BJ (cell line): ENCODE measurements at regions not wholly inside any gene's neighbourhood (a gene's known extent, or its start where the extent isn't known, plus 50 kb on each side); places are given as distances from the start of the nearest gene placed in this dataset.

Source experiments
- CTCF ChIA-PET: fragments of 350-600 bp; formaldehyde crosslinking; extraction: SDS; loops from one replicate; lab custom pipeline; 2021; ENCODE audit warnings: antibody characterized with exemption, inconsistent platforms; lab: Yijun Ruan, JAX
- POLR2A ChIA-PET: fragments of 300-600 bp; sonication (Branson Sonifier 250); formaldehyde crosslinking; extraction: SDS; loops from one replicate; lab custom pipeline; 2021; ENCODE audit warnings: antibody characterized with exemption; lab: Charles Lee
- DNase-seq: peaks from one replicate; pipeline ENCODE4 v3.0.0-alpha.2; 2011; ENCODE audit warnings: low read depth
- H3K27me3 ChIP-seq: 2 replicates; pipeline ENCODE4 v1.6.0; 2011; ENCODE audit warnings: low read length; ENCODE audit not compliant: control insufficient read depth, insufficient read depth
- H3K36me3 ChIP-seq: 2 replicates; pipeline ENCODE4 v1.5.1; 2011; ENCODE audit warnings: low read length; ENCODE audit not compliant: control insufficient read depth, insufficient read depth
- H3K4me3 ChIP-seq: 2 replicates; pipeline ENCODE4 v1.5.1; 2011; ENCODE audit warnings: low read depth, mild to moderate bottlenecking, control low read depth, low read length
- TF ChIP-seq, protein P1 (sequence below): IDR thresholded peaks from 2 replicates; pipeline ENCODE4 v1.5.1; 2011; ENCODE audit warnings: low read depth, mild to moderate bottlenecking, control low read depth, inconsistent platforms, low read length, moderate library complexity; ENCODE audit not compliant: insufficient read depth

DNA sequence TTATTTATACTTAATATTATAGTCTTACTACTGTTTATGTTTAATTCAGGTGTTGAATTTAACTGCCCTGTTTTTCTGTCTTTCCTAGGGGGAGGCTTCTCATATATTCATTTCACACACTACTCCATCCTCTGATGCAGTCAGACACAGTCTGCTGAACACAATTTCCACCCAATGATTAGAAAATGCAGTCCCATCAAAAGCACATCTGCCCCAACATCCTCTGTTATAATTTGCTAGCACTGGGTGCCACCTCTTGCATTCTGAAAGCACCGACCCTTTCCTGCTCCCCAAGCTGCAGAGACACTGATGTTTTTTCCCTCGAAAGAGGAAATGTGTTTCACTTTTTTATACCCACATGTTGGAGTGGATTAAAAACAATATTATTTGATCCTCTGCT lies 474.7 kb downstream of the PID1 start:
- Histone ChIP-seq H3K27me3 (no peaks in the 10 kb centered on the region), H3K4me3 (no peak overlapping the region), H3K36me3 (no peaks in the 10 kb centered on the region)
- ChIA-PET POLR2A (no interaction called here), CTCF (no interaction called here)
- DNase-seq: no peak
- TF ChIP-seq, protein P1, sequence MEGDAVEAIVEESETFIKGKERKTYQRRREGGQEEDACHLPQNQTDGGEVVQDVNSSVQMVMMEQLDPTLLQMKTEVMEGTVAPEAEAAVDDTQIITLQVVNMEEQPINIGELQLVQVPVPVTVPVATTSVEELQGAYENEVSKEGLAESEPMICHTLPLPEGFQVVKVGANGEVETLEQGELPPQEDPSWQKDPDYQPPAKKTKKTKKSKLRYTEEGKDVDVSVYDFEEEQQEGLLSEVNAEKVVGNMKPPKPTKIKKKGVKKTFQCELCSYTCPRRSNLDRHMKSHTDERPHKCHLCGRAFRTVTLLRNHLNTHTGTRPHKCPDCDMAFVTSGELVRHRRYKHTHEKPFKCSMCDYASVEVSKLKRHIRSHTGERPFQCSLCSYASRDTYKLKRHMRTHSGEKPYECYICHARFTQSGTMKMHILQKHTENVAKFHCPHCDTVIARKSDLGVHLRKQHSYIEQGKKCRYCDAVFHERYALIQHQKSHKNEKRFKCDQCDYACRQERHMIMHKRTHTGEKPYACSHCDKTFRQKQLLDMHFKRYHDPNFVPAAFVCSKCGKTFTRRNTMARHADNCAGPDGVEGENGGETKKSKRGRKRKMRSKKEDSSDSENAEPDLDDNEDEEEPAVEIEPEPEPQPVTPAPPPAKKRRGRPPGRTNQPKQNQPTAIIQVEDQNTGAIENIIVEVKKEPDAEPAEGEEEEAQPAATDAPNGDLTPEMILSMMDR: no peak

DNA sequence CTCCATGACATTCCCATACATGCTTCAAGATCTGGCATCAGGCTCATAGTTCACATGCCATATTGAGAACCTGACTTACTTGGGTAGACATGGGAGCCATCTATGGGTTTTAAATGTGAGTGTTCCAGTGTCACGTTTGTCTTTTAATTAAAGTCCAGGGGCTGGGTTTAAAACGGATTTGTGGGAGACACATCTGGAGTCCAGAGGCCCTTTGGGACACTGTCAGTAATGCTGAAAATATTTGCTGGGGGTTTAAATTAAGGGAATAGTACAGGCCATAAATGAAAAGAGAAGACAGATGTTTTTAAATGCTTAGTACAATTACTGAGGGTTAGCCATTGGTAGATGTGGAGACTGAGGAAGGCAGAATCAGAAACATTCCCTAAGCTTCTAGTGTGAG lies 478.0 kb downstream of the PID1 start:
- H3K36me3 ChIP-seq: no peaks in the 10 kb centered on the region
- no peaks in the 10 kb centered on the region for H3K27me3 ChIP-seq
- no peak for DNase-seq
- TF ChIP-seq, protein P1: no peak
- ChIA-PET POLR2A (no interaction called here), CTCF (no interaction called here)
- no peak overlapping the region for H3K4me3 ChIP-seq

DNA sequence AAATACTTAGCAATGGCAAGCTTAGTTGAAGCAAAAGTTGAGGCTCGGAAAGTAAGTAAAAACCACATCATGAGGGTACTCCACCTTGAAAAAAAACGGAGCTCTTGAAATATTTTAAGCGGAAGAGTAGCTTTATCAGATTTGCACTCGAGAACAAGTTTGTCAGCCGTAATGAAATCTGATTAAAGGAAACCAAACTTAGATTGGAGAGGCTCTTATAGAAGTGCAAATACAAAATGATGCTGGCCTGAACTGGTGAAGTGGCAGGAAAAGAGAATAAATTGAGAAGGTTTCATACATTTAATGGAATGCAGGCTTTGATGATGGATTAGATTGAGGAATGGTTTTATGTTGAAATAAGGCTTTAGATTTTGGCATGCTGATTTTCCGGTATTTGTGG lies 484.2 kb downstream of the PID1 start:
- Histone ChIP-seq H3K27me3 (no peaks in the 10 kb centered on the region), H3K4me3 (no peak overlapping the region), H3K36me3 (no peaks in the 10 kb centered on the region)
- POLR2A ChIA-PET: no interaction called here
- CTCF ChIA-PET: no interaction called here
- no peak for DNase-seq
- TF ChIP-seq, protein P1: no peak

DNA sequence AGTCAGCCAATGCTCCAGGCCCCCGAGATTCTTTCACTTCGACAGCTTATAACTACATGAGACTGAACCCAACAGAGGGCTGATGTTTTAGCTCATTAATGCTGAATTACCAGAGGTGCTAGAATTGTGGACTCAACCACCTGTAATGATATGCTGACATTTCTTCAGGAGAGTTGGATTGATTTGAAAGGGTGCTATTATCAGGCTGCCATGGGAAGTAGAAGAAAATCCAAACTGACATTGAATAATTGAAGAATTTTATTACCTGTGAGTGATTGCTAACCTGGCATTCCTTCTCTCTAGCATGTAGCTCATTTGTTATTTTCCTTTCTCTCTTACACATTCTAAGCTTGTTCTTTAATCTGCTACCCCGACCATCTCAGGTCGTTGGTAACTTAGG lies 488.8 kb downstream of the PID1 start:
- POLR2A ChIA-PET: no interaction called here
- CTCF ChIA-PET: no interaction called here
- Histone ChIP-seq H3K36me3 (no peaks in the 10 kb centered on the region), H3K27me3 (no peaks in the 10 kb centered on the region), H3K4me3 (no peak overlapping the region)
- TF ChIP-seq, protein P1: no peak
- no peak for DNase-seq

DNA sequence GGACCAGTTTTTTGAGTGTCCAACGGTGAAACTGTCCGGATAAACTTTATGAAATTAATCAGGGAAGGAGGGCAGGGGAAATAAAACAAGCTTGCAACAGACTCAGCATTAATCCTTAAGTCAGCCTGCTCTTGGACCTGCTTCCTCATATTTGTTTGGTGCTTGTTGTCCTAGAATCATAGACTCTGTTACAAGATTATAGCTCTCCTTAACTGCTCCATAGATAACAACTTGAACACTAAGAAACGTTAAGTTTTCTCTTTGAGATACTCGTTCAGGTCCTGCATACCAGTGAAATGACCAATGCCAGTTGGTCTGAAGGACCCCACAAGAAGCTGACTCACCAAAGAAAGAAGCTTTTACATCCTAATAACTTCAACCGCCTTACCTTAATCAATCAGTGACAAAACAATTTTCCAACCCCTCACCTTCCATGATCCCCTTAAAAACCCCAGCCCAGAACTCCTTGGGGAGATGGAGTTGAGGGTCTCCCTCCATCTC lies 493.2 kb downstream of the PID1 start:
- ChIA-PET POLR2A (interaction anchor here (0.5 kb wide), 1 partner anchor 30 kb away, joined by 8 read pairs; no protein-coding TSS in a partner anchor), CTCF (no interaction called here)
- Histone ChIP-seq H3K4me3 (no peak overlapping the region), H3K36me3 (no peaks in the 10 kb centered on the region), H3K27me3 (no peaks in the 10 kb centered on the region)
- TF ChIP-seq, protein P1: no peak
- DNase-seq: no peak
